ENCODE measurements at regions not wholly inside any gene's neighbourhood (a gene's known extent, or its start where the extent isn't known, plus 50 kb on each side); places are given as distances from the start of the nearest gene placed in this dataset.

- no peak for DNase-seq (ENCODE audit: low read depth, low spot score)
- TF ChIP-seq EZH2 (IDR thresholded peaks at IDR 0.05; ENCODE audit: borderline replicate concordance, low read depth, low read length, severe bottlenecking) (no peak), GATA2 (IDR thresholded peaks at IDR 0.05; ENCODE audit: insufficient read depth, insufficient read length, low read depth, low read length) (no peak), CTCF (IDR thresholded peaks at IDR 0.05; ENCODE audit: extremely low read depth in 1 of 2, insufficient read depth in 1 of 2, low read depth in 1 of 2, low read length in 2 of 2) (no peak), POLR2A (IDR thresholded peaks at IDR 0.05; ENCODE audit: low read depth, low read length) (no peak), JUN (IDR thresholded peaks at IDR 0.05; ENCODE audit: borderline replicate concordance, insufficient read depth, insufficient read length, low read depth) (no peak), MYC (IDR thresholded peaks at IDR 0.05; ENCODE audit: low read depth, low read length) (no peak), POLR2AphosphoS5 (IDR thresholded peaks at IDR 0.05; ENCODE audit: insufficient read depth, low read depth, low read length) (no peak)
- TF ChIP-seq, protein P1, sequence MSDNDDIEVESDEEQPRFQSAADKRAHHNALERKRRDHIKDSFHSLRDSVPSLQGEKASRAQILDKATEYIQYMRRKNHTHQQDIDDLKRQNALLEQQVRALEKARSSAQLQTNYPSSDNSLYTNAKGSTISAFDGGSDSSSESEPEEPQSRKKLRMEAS (IDR thresholded peaks at IDR 0.05; ENCODE audit: insufficient read depth, insufficient read length): no peak
- BruUV-seq (replicated peaks): no TSS peak
- H3K27ac ChIP-seq (ENCODE audit: insufficient read depth, low read depth, low read length): no peak overlapping the region
- FAIRE-seq: no peak
- no peaks in the 10 kb centered on the region for H3K79me2 ChIP-seq (ENCODE audit: control insufficient read depth, insufficient read depth, low read length)
- dilution Hi-C loops (cut with MboI; ENCODE audit: extremely low pct_ligation_motif_present, low sequenced_read_pairs): no loop called here
- peaks cover 0 to 3% of the 10 kb centered on the region in 2 experiments for H3K27me3 ChIP-seq (ENCODE audit: control insufficient read depth in 2 of 2, insufficient read depth in 2 of 2, low read length in 2 of 2)
- no peaks in the 10 kb centered on the region for H3K9me1 ChIP-seq (replicated peaks; ENCODE audit: control insufficient read depth, extremely low read depth, insufficient read depth, low read length)
- H3K4me2 ChIP-seq (ENCODE audit: insufficient read depth, low read length): no peak overlapping the region
- H4K20me1 ChIP-seq (replicated peaks; ENCODE audit: control insufficient read depth, extremely low read depth, insufficient read depth, low read length): no peaks in the 10 kb centered on the region
- H3K4me3 ChIP-seq (replicated peaks in 1 of 3; ENCODE audit: insufficient read depth in 1 of 3, low read depth in 1 of 3, low read length in 3 of 3): no peak overlapping the region
- H3K36me3 ChIP-seq (ENCODE audit: control insufficient read depth in 2 of 2, extremely low read depth in 1 of 2, insufficient read depth in 2 of 2, low read length in 2 of 2): no peaks in the 10 kb centered on the region
- H2AFZ ChIP-seq (ENCODE audit: low read depth, low read length): no peak overlapping the region
- CTCF ChIA-PET: interaction anchor here (1.2 kb wide), 1 partner anchor 14 kb away, joined by 4 read pairs; no protein-coding TSS in a partner anchor
- intact Hi-C loops (cut with micrococcal nuclease): no loop called here
- H3K4me1 ChIP-seq (ENCODE audit: control insufficient read depth, extremely low read depth, insufficient read depth, low read length): no peaks in the 10 kb centered on the region
- POLR2A ChIA-PET: no interaction called here
- H3K9ac ChIP-seq (replicated peaks; ENCODE audit: extremely low read depth, insufficient read depth, low read length): no peak overlapping the region
- no peaks in the 10 kb centered on the region for H3K9me3 ChIP-seq (replicated peaks; ENCODE audit: control insufficient read depth, insufficient read depth, low read length)
These were observed 50.3 kb upstream of the ATP6AP2 start for GRCh38 chrX:40530509-40530908.

Measured in endothelial cell of umbilical vein (primary cell).